ENCODE measurements at regions not wholly inside any gene's neighbourhood (a gene's known extent, or its start where the extent isn't known, plus 50 kb on each side); places are given as distances from the start of the nearest gene placed in this dataset.

DNA sequence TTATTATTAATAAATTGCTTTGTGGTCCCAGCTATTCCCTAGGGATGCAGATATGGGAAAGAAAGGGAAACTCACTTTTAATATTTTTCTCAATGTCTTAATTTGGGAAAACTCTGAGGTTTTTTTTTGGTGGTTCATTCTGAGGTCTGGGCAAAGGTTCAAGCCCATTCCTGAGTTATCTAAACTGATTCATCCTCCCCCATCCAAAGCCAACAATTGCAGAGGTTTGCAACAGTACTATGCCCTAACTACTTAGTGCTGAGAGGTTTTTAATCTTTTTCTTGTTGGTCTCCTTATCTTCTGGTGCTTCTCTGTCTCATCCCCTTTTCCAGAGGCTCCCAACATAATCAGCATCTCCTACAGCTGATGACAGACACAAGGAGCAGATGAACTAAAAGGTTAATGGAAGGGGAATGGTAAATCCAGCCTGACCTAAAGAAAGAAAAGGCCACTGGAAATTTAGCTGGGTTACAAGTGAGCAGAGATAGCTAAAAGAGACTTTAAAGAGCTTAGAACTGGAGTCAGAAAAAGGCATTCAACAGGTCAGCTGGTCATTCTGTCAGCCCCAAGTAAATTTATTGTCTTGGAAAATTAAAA, 390.4 kb downstream of the TGFB2 start:
- SMC1A ChIA-PET (ENCODE audit: uncharacterized antibody, unreplicated experiment), result interaction anchor here (0.6 kb wide), 1 partner anchor 680 kb away, joined by 3 read pairs; no protein-coding TSS in a partner anchor
- H3K79me2 ChIP-seq (ENCODE audit: control insufficient read depth, insufficient read depth, low read length), result no peaks in the 10 kb centered on the region
- DNase-seq (ENCODE audit: low read depth, low spot score) (no peak), ATAC-seq (no peak), FAIRE-seq (no peak)
- H2AFZ ChIP-seq (ENCODE audit: control insufficient read depth, low read depth, low read length), result no peak overlapping the region
- no peaks in the 10 kb centered on the region for H3K4me1 ChIP-seq (ENCODE audit: control insufficient read depth, insufficient read depth, low read length)
- no peak overlapping the region for H3K9ac ChIP-seq (ENCODE audit: control insufficient read depth, insufficient read depth, low read length)
- no peak overlapping the region for H3K4me3 ChIP-seq
- intact Hi-C loops (cut with micrococcal nuclease; ENCODE audit: unreplicated experiment) (no loop called here), in situ Hi-C loops (cut with MboI) (no loop called here)
- POLR2A ChIA-PET, result no interaction called here
- H4K20me1 ChIP-seq (ENCODE audit: control insufficient read depth, insufficient read depth), result no peaks in the 10 kb centered on the region
- no peak overlapping the region for H3K4me2 ChIP-seq (ENCODE audit: control insufficient read depth, insufficient read depth)
- no peak overlapping the region for H3K27ac ChIP-seq (ENCODE audit: control insufficient read depth, insufficient read depth)
- H3K9me3 ChIP-seq (replicated peaks; ENCODE audit: control insufficient read depth, insufficient read depth, low read length), result no peaks in the 10 kb centered on the region
- TF ChIP-seq REST (IDR thresholded peaks at IDR 0.05; ENCODE audit: low read depth, low read length) (no peak), BACH1 (IDR thresholded peaks at IDR 0.05; ENCODE audit: borderline replicate concordance) (no peak), SMAD5 (IDR thresholded peaks at IDR 0.05; ENCODE audit: low read depth) (no peak), HDGF (IDR thresholded peaks at IDR 0.05) (no peak), EGR1 (IDR thresholded peaks at IDR 0.05; ENCODE audit: borderline replicate concordance in 1 of 2, low read depth in 2 of 2, low read length in 2 of 2) (no peak)
- no TSS peak for BruUV-seq (replicated peaks)
- CTCF ChIA-PET, result interaction anchor here (1.7 kb wide), 1 partner anchor 9 kb away, joined by 6 read pairs; no protein-coding TSS in a partner anchor
- RAD21 ChIA-PET (ENCODE audit: unreplicated experiment), result no interaction called here
- H3K36me3 ChIP-seq (ENCODE audit: control insufficient read depth in 2 of 2, insufficient read depth in 2 of 2, low read length in 1 of 2), result no peaks in the 10 kb centered on the region
- no peaks in the 10 kb centered on the region for H3K27me3 ChIP-seq (replicated peaks in 1 of 2; ENCODE audit: control insufficient read depth in 2 of 2, insufficient read depth in 2 of 2, low read length in 1 of 2)

Data from GM12878 (cell line).